H1 (cell line): ENCODE measurements at regions not wholly inside any gene's neighbourhood (a gene's known extent, or its start where the extent isn't known, plus 50 kb on each side); places are given as distances from the start of the nearest gene placed in this dataset.
A peak's percentile ranks its signal among the peaks of the same experiment; 100 is the strongest.

ENCODE experiments used
- CTCF ChIA-PET: fragments of 300-600 bp; sonication (Branson Sonifier 250); formaldehyde crosslinking; loops from one replicate; lab custom pipeline; 2021; ENCODE audit not compliant: partially characterized antibody; lab: Charles Lee
- POLR2A ChIA-PET: fragments of 300-600 bp; sonication (Branson Sonifier 250); formaldehyde crosslinking; loops from one replicate; lab custom pipeline; 2021; ENCODE audit warnings: inconsistent platforms; ENCODE audit not compliant: partially characterized antibody; lab: Charles Lee
- DNase-seq, 2 experiments: peaks; one replicate each; pipeline versions ENCODE4 v3.0.0 to v3.0.0-alpha.2; 2010 to 2022; ENCODE audit warnings: low spot score in 2 of 2, low read depth in 1 of 2, mixed read lengths in 1 of 2
- FAIRE-seq: peaks from 2 replicates; lab custom pipeline; 2011; peaks lifted over from hg19 to GRCh38; lab: Jason Lieb, UNC
- H2AFZ ChIP-seq: 2 replicates; pipeline ENCODE4 v1.8.1; 2012; ENCODE audit warnings: low read length, inconsistent platforms
- H2AK5ac ChIP-seq: 2 replicates; pipeline ENCODE4 v1.6.1; 2013; ENCODE audit warnings: low read depth, low read length
- H2BK120ac ChIP-seq: replicated peaks from 2 replicates; pipeline ENCODE3; 2013; ENCODE audit warnings: low read depth, low read length, inconsistent platforms
- H2BK12ac ChIP-seq: 2 replicates; pipeline ENCODE4 v1.6.1; 2013; ENCODE audit warnings: low read depth, low read length
- H2BK15ac ChIP-seq: 2 replicates; pipeline ENCODE4 v1.6.1; 2013; ENCODE audit warnings: low read length
- H2BK20ac ChIP-seq: 2 replicates; pipeline ENCODE4 v1.6.1; 2013; ENCODE audit warnings: low read length
- H2BK5ac ChIP-seq: 2 replicates; pipeline ENCODE4 v1.6.1; 2013; ENCODE audit warnings: low read depth, low read length
- H3K14ac ChIP-seq: 2 replicates; pipeline ENCODE4 v1.6.1; 2013; ENCODE audit warnings: inconsistent platforms; ENCODE audit not compliant: insufficient read length
- H3K18ac ChIP-seq: 2 replicates; pipeline ENCODE4 v1.6.1; 2013; ENCODE audit warnings: low read length; ENCODE audit errors: extremely low read depth
- H3K23ac ChIP-seq: 2 replicates; pipeline ENCODE4 v1.6.1; 2013; ENCODE audit warnings: inconsistent platforms; ENCODE audit not compliant: insufficient read length
- H3K23me2 ChIP-seq: 2 replicates; pipeline ENCODE4 v1.6.1; 2013; ENCODE audit warnings: low read depth, low read length
- H3K27ac ChIP-seq: 2 replicates; pipeline ENCODE4 v1.6.1; 2011; ENCODE audit warnings: low read depth, low read length, inconsistent platforms
- H3K27me3 ChIP-seq, 4 experiments: replicated peaks in 1 of 4; 1 replicate in 1 of 4; 2 replicates in 3 of 4; pipeline versions ENCODE4 v1.6.1 to v1.8.1; 2011 to 2013; ENCODE audit warnings: low read length in 3 of 4, mild to moderate bottlenecking in 3 of 4, inconsistent platforms in 2 of 4, mixed read lengths in 2 of 4, moderate library complexity in 1 of 4; ENCODE audit not compliant: control insufficient read depth in 3 of 4, insufficient read depth in 3 of 4; ENCODE audit errors: extremely low read depth in 1 of 4
- H3K36me3 ChIP-seq, 4 experiments: 2 replicates each; pipeline versions ENCODE4 v1.6.1 to v1.8.1; 2011 to 2013; ENCODE audit warnings: mild to moderate bottlenecking in 4 of 4, low read length in 3 of 4, moderate library complexity in 2 of 4, control low read depth in 1 of 4, inconsistent platforms in 1 of 4; ENCODE audit not compliant: insufficient read depth in 4 of 4, control insufficient read depth in 2 of 4
- H3K4ac ChIP-seq: replicated peaks from 2 replicates; pipeline ENCODE3; 2013; ENCODE audit warnings: low read length, low read depth, mixed read lengths, inconsistent platforms; ENCODE audit not compliant: insufficient read length
- H3K4me1 ChIP-seq, 4 experiments: replicated peaks in 1 of 4; 1 replicate in 1 of 4; 2 replicates in 3 of 4; pipeline versions ENCODE4 v1.6.1 to v1.8.1; 2011 to 2013; ENCODE audit warnings: low read length in 3 of 4, inconsistent platforms in 2 of 4, mixed read lengths in 1 of 4; ENCODE audit not compliant: insufficient read depth in 4 of 4, control insufficient read depth in 3 of 4
- H3K4me2 ChIP-seq, 2 experiments: 2 replicates each; pipeline versions ENCODE4 v1.6.1 to v1.8.1; 2011 to 2013; ENCODE audit warnings: low read depth in 2 of 2, low read length in 2 of 2, control low read depth in 1 of 2, inconsistent platforms in 1 of 2, mild to moderate bottlenecking in 1 of 2; ENCODE audit not compliant: insufficient read depth in 1 of 2
- H3K4me3 ChIP-seq, 4 experiments: fragments of 200-600, 300-600 bp in 1 of 4; sonication (generic), shearing (Covaris generic), sonication (Bioruptor Twin) in 1 of 4; 2 replicates each; pipeline versions ENCODE4 v1.5.1 to v1.8.1; 2011 to 2016; ENCODE audit warnings: low read length in 4 of 4, low read depth in 3 of 4, control low read depth in 2 of 4, inconsistent platforms in 2 of 4, mild to moderate bottlenecking in 2 of 4, mixed read lengths in 1 of 4, moderate library complexity in 1 of 4; ENCODE audit not compliant: insufficient read depth in 2 of 4; ENCODE audit errors: extremely low read depth in 1 of 4
- H3K56ac ChIP-seq: replicated peaks from 2 replicates; pipeline ENCODE3; 2013; ENCODE audit warnings: low read depth, mild to moderate bottlenecking, mixed read lengths, low read length, inconsistent platforms; ENCODE audit not compliant: insufficient read length
- H3K79me1 ChIP-seq: 2 replicates; pipeline ENCODE4 v1.6.1; 2013; ENCODE audit warnings: low read depth, low read length, control low read depth
- H3K79me2 ChIP-seq, 2 experiments: 2 replicates each; pipeline versions ENCODE4 v1.6.1 to v1.8.1; 2012 to 2013; ENCODE audit warnings: low read length in 2 of 2, mild to moderate bottlenecking in 2 of 2, inconsistent platforms in 1 of 2; ENCODE audit not compliant: insufficient read depth in 2 of 2, control insufficient read depth in 1 of 2
- H3K9ac ChIP-seq, 4 experiments: replicated peaks in 1 of 4; 1 replicate in 1 of 4; 2 replicates in 3 of 4; pipeline versions ENCODE4 v1.6.1 to v1.8.1; 2011 to 2013; ENCODE audit warnings: low read depth in 3 of 4, low read length in 3 of 4, control low read depth in 2 of 4, mild to moderate bottlenecking in 2 of 4, moderate library complexity in 2 of 4, inconsistent platforms in 1 of 4; ENCODE audit errors: extremely low read depth in 1 of 4
- H3K9me3 ChIP-seq, 2 experiments: 2 replicates each; pipeline versions ENCODE4 v1.6.1 to v1.8.1; 2012 to 2013; ENCODE audit warnings: mild to moderate bottlenecking in 2 of 2, moderate library complexity in 2 of 2, control low read depth in 1 of 2, inconsistent platforms in 1 of 2, low read depth in 1 of 2, low read length in 1 of 2, mixed read lengths in 1 of 2; ENCODE audit not compliant: insufficient read depth in 2 of 2
- H4K20me1 ChIP-seq, 2 experiments: replicated peaks in 1 of 2; 2 replicates each; pipeline versions ENCODE3 to v1.8.1; 2011 to 2013; ENCODE audit warnings: inconsistent platforms in 2 of 2, low read length in 2 of 2, mild to moderate bottlenecking in 1 of 2; ENCODE audit not compliant: insufficient read depth in 2 of 2, control insufficient read depth in 1 of 2
- H4K5ac ChIP-seq: 2 replicates; pipeline ENCODE4 v1.6.1; 2013; ENCODE audit warnings: low read length, low read depth, mixed read lengths, inconsistent platforms; ENCODE audit not compliant: insufficient read length
- H4K8ac ChIP-seq: 2 replicates; pipeline ENCODE4 v1.8.0; 2013; ENCODE audit warnings: mild to moderate bottlenecking, moderate library complexity, low read length, inconsistent platforms; ENCODE audit not compliant: insufficient read depth; ENCODE audit errors: extremely low read depth
- H4K91ac ChIP-seq: replicated peaks from 2 replicates; pipeline ENCODE3; 2013; ENCODE audit warnings: low read length, mixed read lengths, inconsistent platforms; ENCODE audit not compliant: insufficient read length
- MAFK ChIP-seq: IDR thresholded peaks from 2 replicates; pipeline ENCODE4 v1.6.1; 2012; ENCODE audit warnings: low read depth, mild to moderate bottlenecking, improper control_type of control experiment, low read length
- RNF2 ChIP-seq: fragments of 200-900, 300-1000 bp; sonication (generic); IDR thresholded peaks from 2 replicates; pipeline ENCODE4 v1.7.1; 2016; ENCODE audit warnings: borderline replicate concordance, low read depth, mild to moderate bottlenecking, antibody characterized with exemption, low read length; ENCODE audit not compliant: poor library complexity, severe bottlenecking; ENCODE audit errors: missing control alignments
- WGBS, 2 experiments: shearing (Covaris generic) in 1 of 2; methylation state at CpG; one replicate each; pipeline versions ENCODE4 v1.1.6 to v1.1.7; 2013 to 2015; ENCODE audit warnings: low lambda C conversion rate in 2 of 2, mixed read lengths in 2 of 2, inconsistent platforms in 1 of 2, low coverage in 1 of 2, missing lambda C conversion rate in 1 of 2; ENCODE audit not compliant: insufficient replicate concordance in 2 of 2, insufficient coverage in 1 of 2, insufficient read length in 1 of 2; ENCODE audit errors: extremely low coverage in 1 of 2, missing lambda C conversion rate in 1 of 2; 5-methylcytosine and 5-hydroxymethylcytosine counted together

DNA sequence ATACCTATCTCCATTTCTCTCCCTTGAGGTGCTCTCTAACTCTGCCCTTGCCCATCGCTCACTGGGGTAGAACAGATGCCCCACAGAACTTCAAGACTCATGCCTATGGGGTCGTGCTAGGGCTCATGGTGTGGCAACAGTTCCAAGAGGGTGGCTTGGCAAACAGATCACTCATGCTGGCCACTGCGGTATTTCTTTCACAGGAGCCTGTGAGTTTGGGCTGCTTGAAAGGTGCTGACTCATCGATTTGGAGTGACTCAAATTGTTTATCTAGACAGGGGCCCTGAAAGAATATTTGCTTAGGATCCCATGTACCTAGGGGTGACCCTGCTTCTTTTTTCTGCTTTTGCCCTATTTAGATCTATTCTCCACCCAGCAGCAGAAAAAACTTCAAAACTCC, 69.9 kb downstream of the IRX5 start:
- H3K18ac ChIP-seq, result no peak overlapping the region
- H3K36me3 ChIP-seq, result no peaks in the 10 kb centered on the region
- no peak overlapping the region for H2BK12ac ChIP-seq
- H2BK15ac ChIP-seq, result no peak overlapping the region
- ChIA-PET CTCF (interaction anchor here (1.0 to 1.6 kb wide), 3 partner anchors 14 to 1257 kb away, joined by 3 read pairs; no protein-coding TSS in a partner anchor), POLR2A (no interaction called here)
- H3K4me1 ChIP-seq, result no peaks in the 10 kb centered on the region
- DNase-seq, result no peak
- no peak overlapping the region for H3K56ac ChIP-seq
- TF ChIP-seq MAFK (peak; percentile 98), RNF2 (no peak)
- no peaks in the 10 kb centered on the region for H4K20me1 ChIP-seq
- no peaks in the 10 kb centered on the region for H3K9me3 ChIP-seq
- H4K91ac ChIP-seq, result no peak overlapping the region
- no peak overlapping the region for H4K8ac ChIP-seq
- H3K27ac ChIP-seq, result no peak overlapping the region
- no peak overlapping the region for H3K4me3 ChIP-seq
- no peak for FAIRE-seq
- 86% methylated on average over 4 of the region's 4 CpGs; no CpG with 5 or more reads in 1 of the 2 experiments for WGBS, 2 experiments
- H3K27me3 ChIP-seq, result no peaks in the 10 kb centered on the region
- H3K4me2 ChIP-seq, result no peak overlapping the region
- no peak overlapping the region for H2BK120ac ChIP-seq
- H2AK5ac ChIP-seq, result no peak overlapping the region
- H3K79me2 ChIP-seq, result no peaks in the 10 kb centered on the region
- H4K5ac ChIP-seq, result no peak overlapping the region
- H2BK5ac ChIP-seq, result no peak overlapping the region
- no peak overlapping the region for H3K23ac ChIP-seq
- H3K23me2 ChIP-seq, result no peaks in the 10 kb centered on the region
- no peaks in the 10 kb centered on the region for H3K79me1 ChIP-seq
- no peak overlapping the region for H3K14ac ChIP-seq
- no peak overlapping the region for H2BK20ac ChIP-seq
- H3K4ac ChIP-seq, result no peak overlapping the region
- no peak overlapping the region for H3K9ac ChIP-seq
- no peak overlapping the region for H2AFZ ChIP-seq
